Prostate gland (tissue), 2 donors: ENCODE measurements at regions not wholly inside any gene's neighbourhood (a gene's known extent, or its start where the extent isn't known, plus 50 kb on each side); places are given as distances from the start of the nearest gene placed in this dataset.

Experiments used
- DNase-seq: peaks from one replicate; pipeline ENCODE4 v3.0.0-alpha.2; 2019; ENCODE audit warnings: low spot score
- H3K27ac ChIP-seq, 2 donors: fragments of 200-600 bp; sonication (generic); 2 replicates each; pipeline ENCODE4 v1.5.1; 2017 to 2019
- H3K27me3 ChIP-seq: fragments of 200-600 bp; sonication (generic); replicated peaks from 2 replicates; pipeline ENCODE4 v1.5.1; 2019; ENCODE audit not compliant: insufficient read depth
- H3K36me3 ChIP-seq, 2 donors: fragments of 200-600 bp; sonication (generic); 1 replicate in 1 of 2; 2 replicates in 1 of 2; pipeline versions ENCODE4 v1.5.1 to v1.8.1; 2017 to 2019
- H3K4me1 ChIP-seq: fragments of 200-600 bp; sonication (generic); replicated peaks from 2 replicates; pipeline ENCODE4 v1.5.1; 2019
- H3K4me3 ChIP-seq, 2 donors: fragments of 200-600 bp; sonication (generic); 2 replicates each; pipeline ENCODE4 v1.5.1; 2017 to 2019
- H3K9me3 ChIP-seq: fragments of 200-600 bp; sonication (generic); 2 replicates; pipeline ENCODE4 v1.5.1; 2017
- POLR2A ChIP-seq: fragments of 450-650 bp; IDR thresholded peaks from one replicate; pipeline ENCODE4 v1.6.1; 2016; ENCODE audit warnings: antibody characterized with exemption, mild to moderate bottlenecking
- POLR2AphosphoS5 ChIP-seq: sonication (generic); formaldehyde crosslinking; IDR thresholded peaks from one replicate; pipeline ENCODE4 v1.6.1; 2017; ENCODE audit warnings: antibody characterized with exemption
- WGBS: methylation state at CpG from one replicate; pipeline ENCODE4 v1.1.5; 2018; 5-methylcytosine and 5-hydroxymethylcytosine counted together
- intact Hi-C: fragments of 100-400 bp; cut with DNase I; formaldehyde crosslinking; loops from one replicate; pipeline ENCODE4 v1.14.2; 2022
- TF ChIP-seq, protein P1 (sequence below), 4 experiments: fragments of 200-600 bp in 2 of 4; fragments of 450-650 bp in 2 of 4; sonication (generic) in 2 of 4; IDR thresholded peaks; 1 replicate in 3 of 4; 2 replicates in 1 of 4; pipeline ENCODE4 v1.5.1; 2016 to 2019; ENCODE audit warnings: antibody characterized with exemption in 4 of 4, mild to moderate bottlenecking in 2 of 4, moderate library complexity in 2 of 4

DNA sequence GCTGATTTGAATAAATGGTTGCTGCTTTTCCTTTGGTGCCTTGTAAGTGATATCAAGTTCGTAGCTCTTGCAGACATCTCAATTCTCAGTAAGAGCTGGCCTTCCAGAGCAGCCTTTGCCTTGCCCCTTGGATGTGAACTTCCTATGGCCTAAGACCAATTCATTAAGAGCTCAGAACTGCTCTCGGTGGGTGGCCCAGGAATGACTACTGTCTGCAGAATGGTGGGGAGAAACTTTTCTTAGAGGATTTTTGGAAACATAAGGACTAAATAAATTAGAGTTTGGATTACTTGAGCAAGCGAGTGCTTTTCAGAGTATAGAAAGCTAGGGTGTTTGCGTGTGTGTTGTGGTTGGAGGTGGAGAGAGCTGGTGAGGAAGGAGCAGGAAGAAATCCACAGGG is 306.4 kb upstream of the TBX3 start:
- Histone ChIP-seq H3K4me1 (no peaks in the 10 kb centered on the region), H3K9me3 (no peaks in the 10 kb centered on the region), H3K27me3 (no peaks in the 10 kb centered on the region), H3K36me3 (no peaks in the 10 kb centered on the region), H3K4me3 (no peak overlapping the region), H3K27ac (no peak overlapping the region)
- TF ChIP-seq POLR2A (no peak), POLR2AphosphoS5 (no peak)
- TF ChIP-seq, protein P1, sequence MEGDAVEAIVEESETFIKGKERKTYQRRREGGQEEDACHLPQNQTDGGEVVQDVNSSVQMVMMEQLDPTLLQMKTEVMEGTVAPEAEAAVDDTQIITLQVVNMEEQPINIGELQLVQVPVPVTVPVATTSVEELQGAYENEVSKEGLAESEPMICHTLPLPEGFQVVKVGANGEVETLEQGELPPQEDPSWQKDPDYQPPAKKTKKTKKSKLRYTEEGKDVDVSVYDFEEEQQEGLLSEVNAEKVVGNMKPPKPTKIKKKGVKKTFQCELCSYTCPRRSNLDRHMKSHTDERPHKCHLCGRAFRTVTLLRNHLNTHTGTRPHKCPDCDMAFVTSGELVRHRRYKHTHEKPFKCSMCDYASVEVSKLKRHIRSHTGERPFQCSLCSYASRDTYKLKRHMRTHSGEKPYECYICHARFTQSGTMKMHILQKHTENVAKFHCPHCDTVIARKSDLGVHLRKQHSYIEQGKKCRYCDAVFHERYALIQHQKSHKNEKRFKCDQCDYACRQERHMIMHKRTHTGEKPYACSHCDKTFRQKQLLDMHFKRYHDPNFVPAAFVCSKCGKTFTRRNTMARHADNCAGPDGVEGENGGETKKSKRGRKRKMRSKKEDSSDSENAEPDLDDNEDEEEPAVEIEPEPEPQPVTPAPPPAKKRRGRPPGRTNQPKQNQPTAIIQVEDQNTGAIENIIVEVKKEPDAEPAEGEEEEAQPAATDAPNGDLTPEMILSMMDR (IDR thresholded peaks at IDR 0.05) = no peak
- 95% methylated on average over 4 of the region's 4 CpGs for WGBS
- intact Hi-C loops = loop anchor here (10.0 kb wide), 1 partner anchor 764 kb away; no protein-coding TSS in a partner anchor
- DNase-seq = no peak

DNA sequence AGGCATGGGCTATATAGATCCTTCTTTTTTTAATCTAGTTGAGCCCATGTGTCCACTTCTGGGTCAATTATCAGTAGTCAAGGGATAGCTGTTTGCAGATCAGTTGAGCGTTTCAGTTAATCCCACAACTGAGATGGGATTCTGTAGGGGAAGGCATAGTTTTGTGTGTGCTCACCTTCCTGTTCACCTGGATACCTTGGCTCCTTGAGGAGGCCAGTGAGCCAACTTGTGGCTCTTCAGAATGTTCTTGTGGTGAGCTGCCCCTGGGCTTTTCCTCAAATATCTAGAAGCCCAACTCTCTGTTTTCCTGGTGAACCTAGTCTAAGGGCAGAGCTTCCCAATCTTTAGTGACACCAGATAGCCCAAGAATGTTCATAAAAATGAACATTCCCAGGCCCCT is 302.9 kb upstream of the TBX3 start:
- intact Hi-C loops = no loop called here
- H3K4me3 ChIP-seq = no peak overlapping the region
- H3K4me1 ChIP-seq = no peaks in the 10 kb centered on the region
- TF ChIP-seq, protein P1 (IDR thresholded peaks at IDR 0.05) = no peak
- no peak for TF ChIP-seq POLR2A
- no peak for TF ChIP-seq POLR2AphosphoS5
- WGBS = 91% methylated on average over 1 of the region's 1 CpG
- H3K27ac ChIP-seq = no peak overlapping the region
- no peaks in the 10 kb centered on the region for H3K36me3 ChIP-seq
- DNase-seq = no peak
- no peaks in the 10 kb centered on the region for H3K27me3 ChIP-seq
- no peaks in the 10 kb centered on the region for H3K9me3 ChIP-seq

DNA sequence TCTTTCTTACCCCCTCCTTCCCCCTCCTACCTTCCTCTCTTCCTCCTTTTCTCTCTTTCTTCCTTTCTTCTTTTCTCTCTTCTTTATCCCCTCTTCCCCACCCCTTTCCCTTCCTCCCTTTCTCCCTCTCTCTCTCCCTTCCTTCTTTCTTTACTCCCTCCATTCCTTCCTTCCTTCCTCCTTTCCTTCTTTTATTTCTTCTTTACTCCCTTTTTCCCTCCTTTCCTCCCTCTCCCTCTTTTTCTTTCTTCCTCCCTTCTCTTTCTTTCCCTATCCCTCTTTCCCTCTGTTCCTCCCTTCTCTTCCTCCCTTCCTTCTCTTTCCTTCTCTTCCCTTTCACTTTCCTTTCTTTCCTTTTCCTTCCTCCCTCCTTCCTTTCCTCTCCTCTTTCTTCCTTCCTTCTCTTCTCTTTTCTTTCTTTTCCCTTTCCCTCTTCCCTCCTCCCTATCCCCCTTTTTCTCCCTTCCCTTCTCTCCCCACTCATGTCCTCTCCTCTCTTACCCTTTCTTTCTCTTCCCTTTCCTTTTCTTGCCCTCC is 302.3 kb upstream of the TBX3 start:
- no peaks in the 10 kb centered on the region for H3K4me1 ChIP-seq
- DNase-seq = no peak
- no peak overlapping the region for H3K4me3 ChIP-seq
- H3K36me3 ChIP-seq = no peaks in the 10 kb centered on the region
- no peaks in the 10 kb centered on the region for H3K27me3 ChIP-seq
- no peak overlapping the region for H3K27ac ChIP-seq
- intact Hi-C loops = no loop called here
- no peak for TF ChIP-seq POLR2AphosphoS5
- TF ChIP-seq, protein P1 (IDR thresholded peaks at IDR 0.05) = no peak
- no peak for TF ChIP-seq POLR2A
- H3K9me3 ChIP-seq = no peaks in the 10 kb centered on the region

DNA sequence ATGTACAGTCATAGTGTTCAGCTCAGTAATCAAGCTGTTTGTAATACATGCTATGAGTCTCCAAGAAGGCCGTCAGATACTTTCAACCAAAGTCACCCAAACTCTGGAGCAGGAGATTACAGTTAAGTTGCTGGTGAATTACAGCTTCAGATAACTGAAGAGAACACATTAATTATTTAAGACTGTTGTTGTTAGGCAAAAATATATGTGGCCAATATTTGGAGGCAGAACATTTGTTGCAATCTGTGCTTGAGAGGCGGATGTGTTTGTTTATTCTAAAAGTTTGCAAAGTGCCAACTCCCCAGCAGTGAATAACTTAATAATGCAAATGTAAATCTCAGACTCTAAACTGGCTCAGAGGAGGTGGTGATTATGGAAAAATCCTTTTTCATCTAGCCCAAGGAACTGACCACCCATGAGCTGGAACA is 300.7 kb upstream of the TBX3 start:
- Histone ChIP-seq H3K36me3 (no peaks in the 10 kb centered on the region), H3K4me3 (no peak overlapping the region), H3K4me1 (no peaks in the 10 kb centered on the region), H3K9me3 (no peaks in the 10 kb centered on the region), H3K27me3 (no peaks in the 10 kb centered on the region), H3K27ac (no peak overlapping the region)
- WGBS = 83% methylated on average over 2 of the region's 2 CpGs
- DNase-seq = no peak
- TF ChIP-seq POLR2AphosphoS5 (no peak), POLR2A (no peak)
- intact Hi-C loops = no loop called here

DNA sequence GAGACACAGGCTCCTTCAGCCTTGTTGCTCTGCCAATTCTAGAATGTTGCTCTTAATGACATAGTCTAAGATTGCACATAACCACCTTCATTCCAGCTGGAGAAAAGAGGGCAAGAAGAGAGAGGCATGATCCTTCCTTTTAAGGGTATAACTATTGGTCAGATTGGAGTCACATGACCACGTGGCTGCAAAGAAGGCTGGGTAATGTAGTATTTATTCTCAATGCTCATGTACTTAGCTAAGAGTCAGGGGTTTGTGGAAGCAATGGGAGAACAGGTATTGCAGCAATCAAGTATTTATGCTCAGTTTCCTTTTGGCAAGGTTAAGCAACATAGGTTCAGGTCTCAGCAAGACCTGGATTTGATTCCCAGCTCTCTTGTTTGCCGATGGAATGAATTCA is 298.8 kb upstream of the TBX3 start:
- 33% methylated on average over 2 of the region's 2 CpGs for WGBS
- peak; percentile 28 for TF ChIP-seq POLR2AphosphoS5
- TF ChIP-seq, protein P1 (IDR thresholded peaks at IDR 0.05) = no peak
- H3K27ac ChIP-seq = no peak overlapping the region
- intact Hi-C loops = no loop called here
- no peaks in the 10 kb centered on the region for H3K9me3 ChIP-seq
- no peaks in the 10 kb centered on the region for H3K36me3 ChIP-seq
- peak; percentile 10 for DNase-seq
- H3K27me3 ChIP-seq = no peaks in the 10 kb centered on the region
- no peak overlapping the region for H3K4me3 ChIP-seq
- H3K4me1 ChIP-seq = no peaks in the 10 kb centered on the region
